Neuronal stem cell (in vitro differentiated cells): ENCODE measurements at regions not wholly inside any gene's neighbourhood (a gene's known extent, or its start where the extent isn't known, plus 50 kb on each side); places are given as distances from the start of the nearest gene placed in this dataset.
"Not testable (repeated sequence)": the region's sequence is repeated elsewhere in the genome, so short reads cannot be mapped to it uniquely, and the experiment has no call there.

Experiments used
- DNase-seq: peaks from one replicate; pipeline ENCODE4 v3.0.0-alpha.2; 2013; ENCODE audit warnings: low spot score
- H2AFZ ChIP-seq: one replicate; pipeline ENCODE4 v1.6.1; 2013; ENCODE audit warnings: mild to moderate bottlenecking, low read length, inconsistent platforms
- H2AK5ac ChIP-seq: 2 replicates; pipeline ENCODE4 v1.6.1; 2013; ENCODE audit warnings: low read depth, mild to moderate bottlenecking, inconsistent platforms, low read length, moderate library complexity, mixed read lengths
- H2BK120ac ChIP-seq: 2 replicates; pipeline ENCODE4 v1.6.1; 2013; ENCODE audit warnings: low read depth, mild to moderate bottlenecking, inconsistent platforms, low read length, moderate library complexity, mixed read lengths
- H2BK12ac ChIP-seq: one replicate; pipeline ENCODE4 v1.6.1; 2013; ENCODE audit warnings: low read length, inconsistent platforms
- H2BK15ac ChIP-seq: 2 replicates; pipeline ENCODE4 v1.6.1; 2013; ENCODE audit warnings: mild to moderate bottlenecking, low read length, inconsistent platforms, mixed read lengths
- H2BK5ac ChIP-seq: one replicate; pipeline ENCODE4 v1.6.1; 2013; ENCODE audit warnings: inconsistent platforms, mild to moderate bottlenecking, low read length, moderate library complexity
- H3K14ac ChIP-seq: one replicate; pipeline ENCODE4 v1.6.1; 2013; ENCODE audit warnings: low read length, inconsistent platforms
- H3K18ac ChIP-seq: 2 replicates; pipeline ENCODE4 v1.6.1; 2013; ENCODE audit warnings: low read length, inconsistent platforms
- H3K23ac ChIP-seq: 2 replicates; pipeline ENCODE4 v1.6.1; 2013; ENCODE audit warnings: low read depth, mild to moderate bottlenecking, mixed read lengths, low read length, inconsistent platforms; ENCODE audit not compliant: poor library complexity
- H3K27ac ChIP-seq: replicated peaks from 3 replicates; pipeline ENCODE4 v1.5.1; 2013; ENCODE audit warnings: low read length, inconsistent platforms
- H3K27me3 ChIP-seq, 3 experiments: 2 replicates each; pipeline ENCODE4 v1.6.1; 2013; ENCODE audit warnings: low read length in 3 of 3, mild to moderate bottlenecking in 2 of 3, inconsistent platforms in 1 of 3, low read depth in 1 of 3, mixed read lengths in 1 of 3, moderate library complexity in 1 of 3; ENCODE audit not compliant: control insufficient read depth in 3 of 3, insufficient read depth in 3 of 3
- H3K36me3 ChIP-seq, 2 donors: replicated peaks in 1 of 2; 2 replicates each; pipeline ENCODE4 v1.6.1; 2013; ENCODE audit warnings: low read length in 2 of 2; ENCODE audit not compliant: control insufficient read depth in 2 of 2, insufficient read depth in 2 of 2
- H3K4ac ChIP-seq: 2 replicates; pipeline ENCODE4 v1.6.1; 2013; ENCODE audit warnings: inconsistent platforms, mild to moderate bottlenecking, low read length, moderate library complexity
- H3K4me1 ChIP-seq, 2 donors: 1 replicate in 1 of 2; 2 replicates in 1 of 2; pipeline ENCODE4 v1.6.1; 2013; ENCODE audit warnings: low read length in 2 of 2, low read depth in 1 of 2; ENCODE audit not compliant: control insufficient read depth in 2 of 2, insufficient read depth in 1 of 2
- H3K4me2 ChIP-seq: one replicate; pipeline ENCODE4 v1.6.1; 2013; ENCODE audit warnings: mild to moderate bottlenecking, low read length, inconsistent platforms; ENCODE audit not compliant: insufficient read depth, poor library complexity, severe bottlenecking
- H3K4me3 ChIP-seq, 2 donors: 2 replicates each; pipeline ENCODE4 v1.5.1; 2013; ENCODE audit warnings: low read length in 2 of 2, mild to moderate bottlenecking in 2 of 2, inconsistent platforms in 1 of 2, moderate library complexity in 1 of 2
- H3K79me1 ChIP-seq: one replicate; pipeline ENCODE4 v1.6.1; 2013; ENCODE audit warnings: low read depth, mild to moderate bottlenecking, inconsistent platforms, low read length, moderate library complexity
- H3K9ac ChIP-seq: one replicate; pipeline ENCODE4 v1.6.1; 2013; ENCODE audit warnings: mild to moderate bottlenecking, low read depth, low read length, inconsistent platforms; ENCODE audit not compliant: poor library complexity
- H3K9me3 ChIP-seq, 2 donors: replicated peaks in 1 of 2; 2 replicates each; pipeline versions ENCODE3 to v1.6.1; 2013; ENCODE audit warnings: low read length in 2 of 2, mild to moderate bottlenecking in 2 of 2, inconsistent platforms in 1 of 2, low read depth in 1 of 2, mixed read lengths in 1 of 2, moderate library complexity in 1 of 2; ENCODE audit not compliant: control insufficient read depth in 2 of 2, insufficient read depth in 1 of 2
- H4K8ac ChIP-seq: one replicate; pipeline ENCODE4 v1.6.1; 2013; ENCODE audit warnings: low read depth, mild to moderate bottlenecking, inconsistent platforms, low read length, moderate library complexity
- H4K91ac ChIP-seq: one replicate; pipeline ENCODE4 v1.6.1; 2013; ENCODE audit warnings: low read length, low read depth, mild to moderate bottlenecking, inconsistent platforms; ENCODE audit not compliant: poor library complexity
- WGBS, 2 donors: extraction: QIAGEN DNeasy Blood & Tissue Kit; methylation state at CpG; one replicate each; pipeline ENCODE4 v1.1.7; 2013; ENCODE audit warnings: missing lambda C conversion rate in 2 of 2, mixed read lengths in 1 of 2; ENCODE audit not compliant: insufficient read length in 2 of 2, insufficient replicate concordance in 1 of 2; ENCODE audit errors: extremely low coverage in 2 of 2; 5-methylcytosine and 5-hydroxymethylcytosine counted together

- not testable (repeated sequence) for H3K27ac ChIP-seq, H3K9me3 ChIP-seq, H3K27me3 ChIP-seq, H3K9ac ChIP-seq, H2AK5ac ChIP-seq, H4K91ac ChIP-seq, H2BK12ac ChIP-seq, DNase-seq, H2BK5ac ChIP-seq, H3K79me1 ChIP-seq, H3K4me2 ChIP-seq, H3K36me3 ChIP-seq, H4K8ac ChIP-seq, H3K4ac ChIP-seq, H3K23ac ChIP-seq, H3K14ac ChIP-seq, H2BK15ac ChIP-seq, H3K4me3 ChIP-seq, H3K18ac ChIP-seq, H2AFZ ChIP-seq, H2BK120ac ChIP-seq, H3K4me1 ChIP-seq
- no CpG with 5 or more reads among the region's 2 CpGs for WGBS, 2 donors
Observed at GRCh38 chr4:12333083-12333482, 904.4 kb upstream of the HS3ST1 start.

- no peak for DNase-seq
- H3K4me3 ChIP-seq: no peak overlapping the region
- H3K4me1 ChIP-seq: peaks cover 0 to 2% of the 10 kb centered on the region in 2 donors
- H2AK5ac ChIP-seq: no peak overlapping the region
- no peak overlapping the region for H3K14ac ChIP-seq
- no peak overlapping the region for H2BK12ac ChIP-seq
- no peak overlapping the region for H4K91ac ChIP-seq
- no peaks in the 10 kb centered on the region for H3K79me1 ChIP-seq
- no peaks in the 10 kb centered on the region for H3K9me3 ChIP-seq
- H2BK15ac ChIP-seq: no peak overlapping the region
- no peak overlapping the region for H4K8ac ChIP-seq
- no peak overlapping the region for H3K4me2 ChIP-seq
- no peak overlapping the region for H3K18ac ChIP-seq
- no peak overlapping the region for H2BK5ac ChIP-seq
- H3K27me3 ChIP-seq: no peaks in the 10 kb centered on the region
- H3K4ac ChIP-seq: no peak overlapping the region
- no peak overlapping the region for H3K27ac ChIP-seq
- H3K23ac ChIP-seq: no peak overlapping the region
- no peak overlapping the region for H2AFZ ChIP-seq
- no peaks in the 10 kb centered on the region for H3K36me3 ChIP-seq
- H2BK120ac ChIP-seq: no peak overlapping the region
- H3K9ac ChIP-seq: no peak overlapping the region
- no CpG with 5 or more reads among the region's 1 CpG for WGBS, 2 donors
Observed at GRCh38 chr4:12324965-12325364, 896.3 kb upstream of the HS3ST1 start.

- Histone ChIP-seq H3K36me3 (no peaks in the 10 kb centered on the region), H2BK12ac (no peak overlapping the region), H4K91ac (no peak overlapping the region), H3K18ac (no peak overlapping the region), H3K27me3 (no peaks in the 10 kb centered on the region), H3K9ac (no peak overlapping the region), H3K27ac (no peak overlapping the region), H3K4me2 (no peak overlapping the region), H2BK15ac (no peak overlapping the region), H3K9me3 (no peaks in the 10 kb centered on the region), H2BK5ac (no peak overlapping the region), H3K14ac (no peak overlapping the region), H3K23ac (no peak overlapping the region), H3K4ac (no peak overlapping the region), H3K79me1 (no peaks in the 10 kb centered on the region), H3K4me3 (no peak overlapping the region), H2AFZ (no peak overlapping the region), H4K8ac (no peak overlapping the region), H2BK120ac (no peak overlapping the region), H2AK5ac (no peak overlapping the region), H3K4me1 (no peaks in the 10 kb centered on the region)
- no peak for DNase-seq
- no CpG with 5 or more reads among the region's 4 CpGs for WGBS, 2 donors
Observed at GRCh38 chr4:12319765-12320164, 891.1 kb upstream of the HS3ST1 start.

GRCh38 chr4:12304905-12305304, 876.2 kb upstream of the HS3ST1 start:
- no peaks in the 10 kb centered on the region for H3K79me1 ChIP-seq
- H2BK120ac ChIP-seq: no peak overlapping the region
- H3K4ac ChIP-seq: no peak overlapping the region
- no peaks in the 10 kb centered on the region for H3K4me1 ChIP-seq
- H3K4me2 ChIP-seq: no peak overlapping the region
- H2BK5ac ChIP-seq: no peak overlapping the region
- DNase-seq: no peak
- no peak overlapping the region for H3K23ac ChIP-seq
- H3K27ac ChIP-seq: no peak overlapping the region
- no peak overlapping the region for H3K9ac ChIP-seq
- no peak overlapping the region for H2BK15ac ChIP-seq
- no peak overlapping the region for H2AFZ ChIP-seq
- no peak overlapping the region for H4K8ac ChIP-seq
- no peaks in the 10 kb centered on the region for H3K36me3 ChIP-seq
- H3K9me3 ChIP-seq: no peaks in the 10 kb centered on the region
- H2BK12ac ChIP-seq: no peak overlapping the region
- H4K91ac ChIP-seq: no peak overlapping the region
- no peak overlapping the region for H3K18ac ChIP-seq
- no peak overlapping the region for H3K4me3 ChIP-seq
- no peak overlapping the region for H2AK5ac ChIP-seq
- H3K14ac ChIP-seq: no peak overlapping the region
- no CpG with 5 or more reads among the region's 3 CpGs for WGBS, 2 donors
- H3K27me3 ChIP-seq: no peaks in the 10 kb centered on the region
